ENCODE measurements at regions not wholly inside any gene's neighbourhood (a gene's known extent, or its start where the extent isn't known, plus 50 kb on each side); places are given as distances from the start of the nearest gene placed in this dataset.

DNA sequence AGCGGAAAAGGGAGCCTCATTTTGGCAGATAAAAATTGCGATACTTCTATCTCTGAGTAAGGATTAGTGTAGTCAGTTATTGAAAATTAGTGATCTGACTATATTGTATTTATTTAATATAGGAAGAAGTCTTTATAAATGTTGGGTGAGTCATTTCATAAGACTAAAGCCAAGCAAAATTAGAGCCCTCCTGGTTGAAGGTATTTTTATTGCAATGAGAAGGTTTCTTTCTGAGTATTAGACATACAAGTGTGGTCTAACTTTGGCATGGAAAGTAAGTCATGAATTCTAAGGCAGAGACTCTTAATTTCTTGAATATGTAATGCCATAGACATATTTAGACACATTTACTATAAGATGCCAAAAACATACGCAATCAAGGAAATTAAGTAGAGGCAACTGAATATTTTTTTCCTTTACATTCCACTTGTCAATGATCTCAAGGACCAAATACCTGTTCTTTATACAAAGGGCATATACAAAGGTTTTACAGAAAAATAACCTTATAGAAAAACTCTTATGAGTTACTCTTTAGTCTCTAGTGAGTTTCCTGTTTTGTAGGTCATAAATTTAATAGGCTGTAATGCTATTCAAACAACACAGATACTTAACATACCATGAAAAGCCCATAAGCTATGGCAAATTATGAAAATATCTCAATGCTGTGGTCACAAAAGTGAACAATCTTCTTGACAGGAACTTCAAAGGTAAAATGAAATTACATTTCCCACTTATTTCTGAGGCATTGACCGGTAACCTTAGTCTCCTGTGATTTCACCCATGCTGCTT, 156.6 kb upstream of the BTG1 start:
- TF ChIP-seq CTCF (IDR thresholded peaks at IDR 0.05 in 2 of 3, conservative IDR thresholded peaks at IDR 0.05 in 1 of 3; ENCODE audit: control insufficient read depth in 2 of 3, extremely low read depth in 1 of 3, insufficient read depth in 1 of 3, low read depth in 3 of 3, low read length in 3 of 3) (no peak), USF2 (IDR thresholded peaks at IDR 0.05; ENCODE audit: borderline replicate concordance, low read depth, low read length) (no peak)

Measured in GM12878 (cell line).